OCI-LY1 (cell line): ENCODE measurements at regions not wholly inside any gene's neighbourhood (a gene's known extent, or its start where the extent isn't known, plus 50 kb on each side); places are given as distances from the start of the nearest gene placed in this dataset.

Experiments used
- EZH2 ChIP-seq: fragments of 200-600 bp; sonication (generic), shearing (Covaris generic); IDR thresholded peaks from 2 replicates; pipeline ENCODE4 v1.8.0; 2017; ENCODE audit warnings: borderline replicate concordance, mixed run types, mild to moderate bottlenecking, antibody characterized with exemption, low read length, moderate library complexity, mixed read lengths
- TF ChIP-seq, protein P1 (sequence below): fragments of 200-600 bp; sonication (generic), shearing (Covaris generic); IDR thresholded peaks from 2 replicates; pipeline ENCODE4 v1.5.1; 2017; ENCODE audit warnings: mild to moderate bottlenecking, antibody characterized with exemption, low read length, moderate library complexity, mixed read lengths

DNA sequence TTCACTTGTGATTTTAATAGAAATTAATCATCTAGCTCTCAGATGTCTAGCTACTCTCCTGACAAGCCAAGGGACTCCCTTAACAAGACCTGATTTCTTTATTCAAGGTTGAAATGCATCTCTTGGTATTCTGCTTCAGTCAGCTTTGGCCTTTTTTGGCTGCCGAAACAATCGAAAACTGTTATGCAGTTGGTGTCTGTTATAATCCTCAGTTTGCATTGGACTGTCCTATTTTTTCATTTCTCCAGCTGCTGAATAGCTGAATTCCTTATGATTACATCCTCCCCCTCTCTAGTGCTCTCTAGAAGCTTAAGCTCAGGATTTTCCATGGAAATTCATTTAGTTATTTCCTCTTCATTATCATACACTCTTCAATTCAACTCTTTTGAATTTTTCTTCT lies 177.2 kb downstream of the TRIML1 start:
- TF ChIP-seq, protein P1, sequence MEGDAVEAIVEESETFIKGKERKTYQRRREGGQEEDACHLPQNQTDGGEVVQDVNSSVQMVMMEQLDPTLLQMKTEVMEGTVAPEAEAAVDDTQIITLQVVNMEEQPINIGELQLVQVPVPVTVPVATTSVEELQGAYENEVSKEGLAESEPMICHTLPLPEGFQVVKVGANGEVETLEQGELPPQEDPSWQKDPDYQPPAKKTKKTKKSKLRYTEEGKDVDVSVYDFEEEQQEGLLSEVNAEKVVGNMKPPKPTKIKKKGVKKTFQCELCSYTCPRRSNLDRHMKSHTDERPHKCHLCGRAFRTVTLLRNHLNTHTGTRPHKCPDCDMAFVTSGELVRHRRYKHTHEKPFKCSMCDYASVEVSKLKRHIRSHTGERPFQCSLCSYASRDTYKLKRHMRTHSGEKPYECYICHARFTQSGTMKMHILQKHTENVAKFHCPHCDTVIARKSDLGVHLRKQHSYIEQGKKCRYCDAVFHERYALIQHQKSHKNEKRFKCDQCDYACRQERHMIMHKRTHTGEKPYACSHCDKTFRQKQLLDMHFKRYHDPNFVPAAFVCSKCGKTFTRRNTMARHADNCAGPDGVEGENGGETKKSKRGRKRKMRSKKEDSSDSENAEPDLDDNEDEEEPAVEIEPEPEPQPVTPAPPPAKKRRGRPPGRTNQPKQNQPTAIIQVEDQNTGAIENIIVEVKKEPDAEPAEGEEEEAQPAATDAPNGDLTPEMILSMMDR, result no peak
- TF ChIP-seq EZH2, result no peak
